ENCODE measurements at regions not wholly inside any gene's neighbourhood (a gene's known extent, or its start where the extent isn't known, plus 50 kb on each side); places are given as distances from the start of the nearest gene placed in this dataset.

GRCh38 chr15:97733373-97733772 is 227.1 kb upstream of the ARRDC4 start:
- DNase-seq: no peak

GRCh38 chr15:97736748-97737147 is 223.8 kb upstream of the ARRDC4 start:
- no peak for DNase-seq

GRCh38 chr15:97745481-97746071 is 214.9 kb upstream of the ARRDC4 start:
- no peak for DNase-seq

DNA sequence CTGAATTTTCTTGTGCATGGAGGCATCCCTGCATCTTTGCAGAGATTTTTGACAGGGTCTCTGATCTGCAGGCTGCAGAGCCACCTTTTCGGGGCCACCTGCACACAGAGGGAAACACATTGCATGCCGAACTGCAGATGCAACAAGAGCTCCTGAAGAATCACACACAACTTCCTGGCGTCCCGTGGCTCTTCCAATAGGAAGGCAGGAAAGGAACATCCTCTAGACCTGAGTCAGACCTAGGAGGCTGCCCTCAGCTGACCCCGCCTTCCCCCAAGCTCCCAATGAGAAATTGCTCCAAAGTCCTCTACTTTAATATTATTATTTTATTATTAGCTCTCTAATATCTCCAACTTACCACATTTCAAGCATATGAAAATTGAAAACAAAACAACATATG is 213.2 kb upstream of the ARRDC4 start:
- DNase-seq: no peak

GRCh38 chr15:97748576-97748975 is 211.9 kb upstream of the ARRDC4 start:
- no peak for DNase-seq

DNA sequence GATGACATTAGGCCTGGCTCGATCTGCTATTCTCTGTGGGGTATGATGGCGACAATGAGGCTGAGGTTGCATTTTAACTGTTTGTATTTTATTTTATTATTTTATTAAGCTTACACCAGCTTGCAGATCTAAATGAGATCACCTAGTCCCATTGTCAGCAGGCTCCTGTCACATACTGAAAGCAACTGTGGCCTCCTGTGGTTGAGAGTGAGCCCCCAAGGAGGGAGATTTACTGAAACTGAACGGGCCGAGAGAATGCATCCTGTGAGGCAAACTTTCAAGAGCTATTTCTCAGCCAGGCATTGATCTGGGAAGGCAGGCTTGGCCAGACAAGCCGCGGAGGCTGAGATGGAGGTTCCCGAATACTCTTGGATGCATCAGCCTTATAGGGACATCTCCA is 210.4 kb upstream of the ARRDC4 start:
- no peak for DNase-seq

- DNase-seq: no peak
Measured at GRCh38 chr15:97755726-97756125, 204.8 kb upstream of the ARRDC4 start.

DNA sequence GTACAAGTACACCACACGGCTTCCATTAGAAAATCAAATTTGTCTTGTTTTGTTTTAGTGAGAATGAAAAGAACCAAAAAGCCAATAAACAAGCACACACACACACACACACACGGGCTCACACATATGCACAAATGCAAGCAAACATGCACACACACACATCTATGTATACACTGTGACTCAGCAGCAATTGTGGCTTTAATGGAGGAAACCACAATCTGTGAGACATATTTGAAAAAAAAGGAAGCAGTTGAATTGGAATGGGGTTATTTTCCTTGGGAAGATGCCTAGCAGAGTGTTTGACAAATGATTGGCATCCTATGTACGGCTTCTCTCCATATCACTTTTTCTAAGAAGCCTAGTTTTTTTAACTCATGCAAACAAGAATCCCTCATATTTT is 201.1 kb upstream of the ARRDC4 start:
- DNase-seq: no peak

GRCh38 chr15:97761110-97761509 is 199.4 kb upstream of the ARRDC4 start:
- no peak for DNase-seq

DNA sequence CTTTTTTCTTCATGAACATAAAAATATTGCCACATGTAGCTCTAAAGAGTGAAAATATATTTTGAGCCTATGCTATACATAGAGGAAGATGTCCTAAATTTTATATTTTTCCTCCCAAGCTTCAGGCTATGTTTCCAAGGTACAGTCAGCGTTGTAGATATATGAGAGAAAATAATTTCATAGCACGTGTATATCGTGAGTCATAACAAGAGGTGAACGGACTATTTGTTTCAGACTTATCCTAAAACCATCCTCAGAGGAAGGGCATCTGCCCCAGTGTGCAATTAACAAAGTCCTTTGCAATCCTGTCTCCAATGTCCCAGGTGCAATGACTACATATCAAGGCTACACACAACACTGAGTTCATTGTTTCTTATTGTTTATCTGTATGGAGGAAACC is 177.3 kb upstream of the ARRDC4 start:
- no peak for DNase-seq

GRCh38 chr15:97786741-97787140 is 173.8 kb upstream of the ARRDC4 start:
- no peak for DNase-seq

GRCh38 chr15:97790180-97790579 is 170.3 kb upstream of the ARRDC4 start:
- no peak for DNase-seq

GRCh38 chr15:97791824-97792792 is 168.4 kb upstream of the ARRDC4 start:
- no peak for DNase-seq

GRCh38 chr15:97804950-97805349 is 155.6 kb upstream of the ARRDC4 start:
- no peak for DNase-seq

DNA sequence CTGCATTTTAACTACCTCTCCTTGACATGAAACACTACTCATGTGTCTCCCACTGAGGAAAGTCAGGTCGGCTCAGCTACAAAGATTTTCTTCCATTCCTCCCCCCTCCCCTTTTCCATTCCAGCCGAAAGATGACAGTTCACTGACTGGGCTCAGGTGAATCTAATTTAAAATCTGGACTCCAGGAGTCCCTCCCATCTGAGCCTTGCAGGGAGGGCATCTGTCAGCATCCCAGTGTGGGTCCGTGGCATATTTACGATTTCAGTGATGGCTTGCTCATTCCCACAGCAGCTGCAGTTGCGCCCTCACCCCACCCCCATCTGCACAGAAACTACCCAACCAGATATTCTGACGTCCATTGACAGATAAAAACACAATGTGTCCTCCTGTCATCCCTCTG is 153.7 kb upstream of the ARRDC4 start:
- DNase-seq: no peak

DNA sequence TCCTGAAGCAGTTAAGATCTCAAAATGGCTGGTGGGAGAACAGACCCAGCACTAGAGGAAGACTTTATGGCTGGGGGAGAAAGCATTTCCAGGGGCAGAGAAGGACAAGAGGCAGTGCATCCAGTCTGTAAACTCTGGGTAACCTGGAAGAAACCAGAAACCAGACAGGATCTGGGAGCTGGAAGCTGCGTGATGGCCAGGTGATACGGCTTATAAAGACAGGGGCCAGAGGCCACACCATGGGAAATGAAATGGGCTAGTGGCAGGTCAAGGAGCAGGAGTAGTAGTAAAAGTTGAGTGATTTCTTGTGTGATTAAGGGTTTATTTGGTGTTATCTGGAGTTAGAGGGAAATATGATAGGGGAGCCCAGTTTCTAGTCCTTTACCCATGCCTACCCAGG is 144.7 kb upstream of the ARRDC4 start:
- no peak for DNase-seq

DNA sequence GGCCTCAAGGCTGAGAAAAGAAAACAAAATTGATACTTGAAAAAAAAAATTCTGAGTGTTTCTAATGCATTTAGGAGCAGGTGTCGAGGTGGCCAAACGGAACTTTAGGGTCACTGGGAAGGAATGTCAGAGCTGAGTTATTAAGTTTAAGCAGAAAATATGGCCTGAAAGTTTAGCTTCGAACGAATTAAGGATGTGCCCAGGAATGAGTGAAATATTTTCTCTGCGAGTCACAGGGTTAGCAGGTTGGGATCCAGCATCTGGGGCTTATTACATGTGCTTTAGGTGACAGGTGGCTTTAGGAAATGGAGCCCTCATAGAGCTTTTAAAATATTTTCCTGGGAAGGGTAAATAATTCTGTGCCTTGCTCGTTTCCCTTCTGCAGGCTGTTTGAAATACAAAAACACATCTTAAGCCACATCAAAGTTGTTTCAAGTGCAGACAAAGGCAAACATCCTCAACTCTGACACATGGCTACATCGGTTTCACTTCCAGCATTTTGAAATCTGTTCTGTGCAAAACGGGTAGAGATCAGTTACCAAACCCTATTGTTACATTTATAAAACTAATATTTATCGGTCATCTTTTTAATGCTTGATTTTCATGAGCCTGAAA is 143.1 kb upstream of the ARRDC4 start:
- no peak for DNase-seq

DNA sequence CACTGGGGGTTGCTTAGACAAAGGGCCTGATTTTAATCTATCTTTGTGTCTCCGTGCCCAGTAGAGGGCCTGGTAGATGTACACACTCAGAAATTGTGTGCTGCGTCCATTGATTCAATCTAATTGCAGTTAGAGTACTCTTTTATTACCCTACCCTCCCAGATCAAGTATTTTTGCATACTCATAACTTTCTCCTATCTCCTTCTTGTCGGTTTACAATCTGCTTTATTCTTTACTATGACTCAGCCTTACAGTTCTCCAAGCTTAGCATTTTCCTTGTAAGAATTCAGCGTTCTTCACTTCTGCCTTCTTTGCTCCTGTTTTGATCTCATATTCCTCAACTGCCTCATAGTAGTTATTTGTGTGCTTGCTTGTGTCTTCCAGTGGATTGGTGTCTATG is 124.5 kb upstream of the ARRDC4 start:
- no peak for DNase-seq

DNA sequence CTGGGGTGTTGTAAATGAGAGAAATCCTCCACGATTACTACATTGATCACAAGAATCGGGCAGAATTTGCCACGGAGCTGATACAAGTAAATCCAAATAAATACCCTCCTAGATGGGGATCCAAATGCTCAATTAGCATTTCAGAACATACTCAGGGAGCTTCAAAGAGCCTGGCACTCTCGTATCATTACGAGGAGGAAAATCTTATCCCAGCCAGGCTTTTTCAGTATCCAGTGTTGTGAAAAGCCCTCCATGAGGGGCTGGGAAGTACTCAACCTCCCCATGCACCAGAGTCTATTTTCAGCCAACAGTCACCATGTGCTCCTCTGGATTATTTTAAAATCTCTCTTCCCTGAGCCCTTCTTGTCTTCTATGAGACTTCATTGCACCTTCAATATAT is 122.6 kb upstream of the ARRDC4 start:
- no peak for DNase-seq

DNA sequence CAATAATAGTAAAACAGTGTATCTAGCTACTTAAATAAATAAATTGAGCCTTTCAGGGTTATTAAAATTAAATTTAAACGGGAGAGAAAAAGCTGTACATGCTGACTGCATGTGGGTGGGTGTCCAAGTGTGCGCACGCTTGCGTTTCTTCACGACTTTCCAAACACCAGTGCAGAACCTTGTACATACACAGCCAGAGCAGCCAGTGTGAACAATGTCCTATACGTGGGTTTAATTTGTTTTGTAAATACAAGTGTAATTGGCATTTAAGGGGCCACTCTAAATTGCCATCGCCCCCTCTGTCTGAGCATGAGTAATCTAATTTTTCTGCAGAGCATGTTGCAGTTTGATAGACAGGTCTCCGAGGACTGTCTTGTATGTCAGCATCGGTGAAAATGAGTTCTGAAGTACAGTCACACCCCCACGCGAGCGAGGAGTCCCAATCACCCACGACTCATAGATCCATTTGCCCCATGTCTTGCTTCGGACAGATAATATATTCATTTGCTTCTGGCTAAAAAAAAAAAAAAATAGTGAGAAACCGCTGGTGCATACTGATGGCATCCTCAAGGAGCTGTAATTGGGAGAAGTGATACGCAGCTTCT is 121.8 kb upstream of the ARRDC4 start:
- no peak for DNase-seq

DNA sequence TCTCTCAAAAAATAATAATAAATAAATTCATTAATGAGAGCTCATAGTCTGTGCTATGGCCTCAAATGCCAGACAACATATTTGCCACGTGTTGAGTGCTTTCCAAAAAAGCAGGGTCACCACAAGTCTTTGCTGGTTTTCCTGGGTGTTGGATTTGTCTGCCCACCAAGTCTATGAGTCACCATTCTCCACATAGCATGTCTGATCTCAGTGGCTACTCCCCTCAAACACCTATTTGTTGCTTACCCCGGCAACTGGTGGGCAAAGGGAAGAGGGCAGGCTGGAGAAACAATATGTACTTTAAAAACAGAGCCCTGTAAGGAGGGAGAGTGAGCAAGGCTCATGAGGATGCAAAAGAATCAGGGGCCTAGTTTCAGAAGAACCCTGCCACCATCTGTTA is 120.0 kb upstream of the ARRDC4 start:
- no peak for DNase-seq

DNA sequence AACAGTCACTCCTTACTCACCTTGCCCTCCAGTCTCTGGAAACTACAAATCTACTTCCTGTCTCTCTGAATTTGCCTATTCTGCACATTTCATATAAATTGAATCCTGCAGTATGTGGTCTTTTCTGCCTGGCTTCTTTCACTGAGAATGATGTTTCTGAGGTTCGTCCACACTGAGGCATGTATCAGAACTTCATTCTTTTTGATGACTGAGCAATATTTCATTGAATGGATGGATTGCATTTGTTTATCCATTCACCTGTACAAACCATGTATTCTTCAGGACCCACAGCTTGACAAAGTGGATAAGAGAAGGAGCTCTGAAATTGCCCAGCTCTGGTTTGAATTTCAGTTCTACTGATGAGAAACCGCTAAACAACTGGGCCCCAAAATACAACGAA is 118.9 kb upstream of the ARRDC4 start:
- no peak for DNase-seq

DNA sequence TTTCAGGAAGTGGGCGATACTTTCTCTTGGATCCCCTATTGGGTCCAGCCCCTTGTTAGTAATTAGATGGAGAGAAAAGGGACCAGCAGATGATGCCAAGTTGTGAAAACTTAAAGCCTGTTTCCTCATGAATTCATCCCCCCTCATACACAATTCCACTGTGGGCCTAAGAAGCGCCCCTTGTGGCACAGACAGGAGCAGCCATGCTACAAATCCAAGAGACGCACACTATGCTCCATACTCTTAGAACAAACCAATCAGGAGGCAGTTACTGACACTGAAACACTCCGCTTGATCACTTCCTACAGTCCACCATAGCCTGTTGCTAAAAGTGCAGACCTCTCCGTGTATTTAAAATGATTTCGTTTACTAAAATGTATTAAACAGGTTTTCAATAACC is 111.3 kb upstream of the ARRDC4 start:
- DNase-seq: no peak

DNA sequence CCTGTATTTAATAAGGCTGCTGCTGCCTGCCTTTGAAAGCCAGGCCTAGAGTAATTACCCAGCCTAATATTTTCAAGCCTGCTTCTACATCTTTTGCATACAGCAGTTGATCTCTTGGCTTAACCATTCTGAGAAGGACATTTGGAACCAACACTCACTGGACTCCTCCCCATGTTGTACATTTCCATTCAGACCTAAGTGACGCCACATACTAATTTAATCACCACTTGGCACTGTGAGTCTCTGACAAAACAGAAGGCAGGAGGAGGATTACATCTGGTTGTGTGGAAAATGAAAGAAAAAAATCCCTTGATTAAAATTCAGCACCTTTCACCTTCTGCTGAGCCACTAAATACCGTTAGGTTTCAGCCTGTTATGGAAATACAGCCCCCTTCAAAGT is 102.2 kb upstream of the ARRDC4 start:
- peak; percentile 82 for DNase-seq

All from NCI-H524 treated with DMSO at 0.1 percent for 48 hours (cell line).